OCI-LY3 (cell line): ENCODE measurements at regions not wholly inside any gene's neighbourhood (a gene's known extent, or its start where the extent isn't known, plus 50 kb on each side); places are given as distances from the start of the nearest gene placed in this dataset.

Experiments
- H2AFZ ChIP-seq: fragments of 200-600, 300-600 bp; shearing (Covaris generic); 2 replicates; pipeline ENCODE4 v1.6.0; 2014; ENCODE audit warnings: antibody characterized with exemption, low read depth, low read length
- H3K27ac ChIP-seq: fragments of 200-600, 300-600 bp; sonication (generic); 2 replicates; pipeline ENCODE4 v1.5.1; 2014; ENCODE audit warnings: mild to moderate bottlenecking, low read length, moderate library complexity, mixed read lengths
- H3K27me3 ChIP-seq: fragments of 200-600, 300-600 bp; sonication (generic); 2 replicates; pipeline ENCODE4 v1.6.1; 2014; ENCODE audit warnings: low read depth, low read length, mixed read lengths
- H3K36me3 ChIP-seq: fragments of 200-600, 300-600 bp; sonication (generic); replicated peaks from 2 replicates; pipeline ENCODE3; 2014; ENCODE audit warnings: low read depth, low read length, mixed read lengths
- H3K4me1 ChIP-seq: fragments of 300-600, 200-600 bp; sonication (generic); 2 replicates; pipeline ENCODE4 v1.6.1; 2014; ENCODE audit warnings: low read length, mixed read lengths
- H3K4me2 ChIP-seq: fragments of 200-600, 300-600 bp; sonication (generic); 2 replicates; pipeline ENCODE4 v1.6.1; 2014; ENCODE audit warnings: low read length, mixed read lengths
- H3K4me3 ChIP-seq: fragments of 300-600, 200-600 bp; sonication (generic); 2 replicates; pipeline ENCODE4 v1.5.1; 2014; ENCODE audit warnings: antibody characterized with exemption, mild to moderate bottlenecking, low read length, moderate library complexity
- H3K79me2 ChIP-seq: fragments of 300-600, 200-600 bp; shearing (Covaris generic); 2 replicates; pipeline ENCODE4 v1.6.1; 2014; ENCODE audit warnings: mild to moderate bottlenecking, low read length, mixed read lengths
- H3K9ac ChIP-seq: fragments of 300-600, 200-600 bp; shearing (Covaris generic); 2 replicates; pipeline ENCODE4 v1.6.0; 2014; ENCODE audit warnings: mild to moderate bottlenecking, low read length, moderate library complexity
- H3K9me3 ChIP-seq: fragments of 200-600, 300-600 bp; shearing (Covaris generic); 2 replicates; pipeline ENCODE4 v1.6.1; 2014; ENCODE audit warnings: low read length, mixed read lengths; ENCODE audit not compliant: insufficient read depth
- H4K20me1 ChIP-seq: fragments of 200-600, 300-600 bp; sonication (generic); 2 replicates; pipeline ENCODE4 v1.6.1; 2016; ENCODE audit warnings: low read length, mixed read lengths; ENCODE audit not compliant: insufficient read depth
- CTCF ChIP-seq: fragments of 200-600, 300-600 bp; sonication (generic); IDR thresholded peaks from 2 replicates; pipeline ENCODE4 v1.5.1; 2014; ENCODE audit warnings: antibody characterized with exemption, low read length, low read depth
- EZH2phosphoT487 ChIP-seq: fragments of 200-600 bp; shearing (Covaris generic); IDR thresholded peaks from 2 replicates; pipeline ENCODE4 v1.6.1; 2018; ENCODE audit warnings: antibody characterized with exemption, mixed run types, low read depth

- Histone ChIP-seq H3K27me3 (peaks cover 5% of the 10 kb centered on the region; the same call in 1 of the 2 replicates), H3K4me1 (peaks cover 2% of the 10 kb centered on the region), H3K4me2 (no peak overlapping the region), H3K9ac (no peak overlapping the region), H3K79me2 (no peaks in the 10 kb centered on the region), H3K4me3 (no peak overlapping the region), H3K36me3 (no peaks in the 10 kb centered on the region), H2AFZ (no peak overlapping the region), H4K20me1 (no peaks in the 10 kb centered on the region), H3K9me3 (no peaks in the 10 kb centered on the region), H3K27ac (no peak overlapping the region)
- no peak for TF ChIP-seq CTCF
- TF ChIP-seq EZH2phosphoT487 = no peak
Measured at GRCh38 chr1:212518188-212519054, 85.7 kb downstream of the NENF start.

- Histone ChIP-seq H3K79me2 (no peaks in the 10 kb centered on the region), H4K20me1 (no peaks in the 10 kb centered on the region), H3K27ac (no peak overlapping the region), H3K36me3 (no peaks in the 10 kb centered on the region), H3K4me3 (no peak overlapping the region), H2AFZ (no peak overlapping the region), H3K27me3 (peaks cover 5% of the 10 kb centered on the region; the same call in 1 of the 2 replicates), H3K9ac (no peak overlapping the region), H3K4me1 (no peaks in the 10 kb centered on the region), H3K4me2 (no peak overlapping the region), H3K9me3 (no peaks in the 10 kb centered on the region)
- no peak for TF ChIP-seq CTCF
- TF ChIP-seq EZH2phosphoT487 = no peak
Measured at GRCh38 chr1:212519131-212519530, 86.4 kb downstream of the NENF start.

DNA sequence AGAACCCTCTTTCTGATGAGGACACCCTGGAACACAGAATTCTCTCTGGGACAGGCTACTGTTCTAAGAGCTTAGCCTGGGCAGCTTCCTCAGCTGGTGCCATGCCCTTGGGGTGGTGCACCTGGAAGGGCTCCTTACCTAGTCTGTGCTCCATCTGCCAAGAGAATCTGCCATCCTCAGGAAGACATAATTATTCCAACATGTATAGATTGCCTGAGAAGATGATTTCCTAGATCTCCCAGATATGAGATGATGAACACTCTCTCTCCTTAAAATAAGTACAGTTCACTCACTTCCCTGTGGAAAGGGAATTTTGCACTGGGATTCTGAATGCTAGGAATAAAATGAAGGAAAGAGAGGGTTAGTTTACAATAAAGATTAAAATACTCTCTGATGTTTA is 87.6 kb downstream of the NENF start:
- no peaks in the 10 kb centered on the region for H4K20me1 ChIP-seq
- no peaks in the 10 kb centered on the region for H3K36me3 ChIP-seq
- H3K27ac ChIP-seq = no peak overlapping the region
- TF ChIP-seq EZH2phosphoT487 (no peak), CTCF (no peak)
- H3K4me2 ChIP-seq = no peak overlapping the region
- H3K4me1 ChIP-seq = no peaks in the 10 kb centered on the region
- H3K4me3 ChIP-seq = no peak overlapping the region
- H3K9me3 ChIP-seq = no peaks in the 10 kb centered on the region
- H3K79me2 ChIP-seq = no peaks in the 10 kb centered on the region
- peaks cover 5% of the 10 kb centered on the region; the same call in 1 of the 2 replicates for H3K27me3 ChIP-seq
- no peak overlapping the region for H3K9ac ChIP-seq
- H2AFZ ChIP-seq = no peak overlapping the region

- TF ChIP-seq EZH2phosphoT487 (no peak), CTCF (no peak)
- Histone ChIP-seq H2AFZ (no peak overlapping the region), H3K27ac (no peak overlapping the region), H4K20me1 (no peaks in the 10 kb centered on the region), H3K79me2 (no peaks in the 10 kb centered on the region), H3K9ac (no peak overlapping the region), H3K27me3 (peaks cover 5% of the 10 kb centered on the region; the same call in 1 of the 2 replicates), H3K4me3 (no peak overlapping the region), H3K36me3 (no peaks in the 10 kb centered on the region), H3K4me2 (no peak overlapping the region), H3K4me1 (no peaks in the 10 kb centered on the region), H3K9me3 (no peaks in the 10 kb centered on the region)
Measured at GRCh38 chr1:212520746-212521145, 87.8 kb upstream of the ATF3 start.
